ENCODE measurements at regions not wholly inside any gene's neighbourhood (a gene's known extent, or its start where the extent isn't known, plus 50 kb on each side); places are given as distances from the start of the nearest gene placed in this dataset. TPM values are rescaled to one million over a fixed set of nuclear protein-coding genes. Genes with fewer than 3 reads are reported as not detected.
A peak's percentile ranks its signal among the peaks of the same experiment; 100 is the strongest.
"Not testable (repeated sequence)": the region's sequence is repeated elsewhere in the genome, so short reads cannot be mapped to it uniquely, and the experiment has no call there.

DNA sequence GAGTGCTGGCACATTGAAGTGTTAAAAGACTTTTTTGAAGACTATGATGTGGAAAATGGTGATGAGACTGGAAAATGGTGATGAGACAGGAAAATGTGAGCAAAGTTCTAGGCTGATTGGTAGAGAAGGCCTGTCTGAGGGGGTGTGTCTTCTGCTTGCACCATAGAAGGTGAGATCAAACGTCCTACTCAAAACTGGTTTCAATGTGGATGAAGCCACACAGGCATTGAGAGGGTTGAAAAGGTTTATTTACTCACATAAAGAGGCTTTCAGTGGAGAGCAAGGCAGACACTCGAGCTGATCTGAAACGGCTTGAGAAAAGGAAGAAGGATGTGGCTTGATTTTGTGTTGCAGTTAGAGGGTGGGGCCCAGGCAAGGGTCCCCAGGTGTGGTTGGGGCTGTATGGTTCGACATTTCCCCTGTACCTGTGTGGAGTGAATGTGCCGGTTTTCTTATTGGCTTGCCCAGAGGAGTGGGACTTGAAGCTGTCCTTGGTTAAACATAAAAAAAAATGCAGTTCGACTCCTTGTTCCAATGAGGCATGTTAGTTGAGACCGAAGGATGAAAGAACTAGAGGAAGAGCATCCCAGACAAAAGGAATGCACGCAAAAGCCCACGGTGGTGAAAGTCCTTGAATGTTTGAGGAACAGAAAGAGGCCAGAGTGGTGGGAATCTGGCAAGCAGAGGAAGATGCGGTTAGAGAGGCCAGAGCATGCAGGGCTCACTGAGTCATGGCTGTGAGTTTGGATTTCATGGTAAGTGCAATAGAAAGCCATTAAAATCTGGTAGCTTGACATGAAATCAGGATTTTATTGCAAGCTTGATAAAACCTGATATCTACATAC is 172.3 kb downstream of the EPM2A start:
- DNase-seq (ENCODE audit: low read depth): peak; percentile 79

DNA sequence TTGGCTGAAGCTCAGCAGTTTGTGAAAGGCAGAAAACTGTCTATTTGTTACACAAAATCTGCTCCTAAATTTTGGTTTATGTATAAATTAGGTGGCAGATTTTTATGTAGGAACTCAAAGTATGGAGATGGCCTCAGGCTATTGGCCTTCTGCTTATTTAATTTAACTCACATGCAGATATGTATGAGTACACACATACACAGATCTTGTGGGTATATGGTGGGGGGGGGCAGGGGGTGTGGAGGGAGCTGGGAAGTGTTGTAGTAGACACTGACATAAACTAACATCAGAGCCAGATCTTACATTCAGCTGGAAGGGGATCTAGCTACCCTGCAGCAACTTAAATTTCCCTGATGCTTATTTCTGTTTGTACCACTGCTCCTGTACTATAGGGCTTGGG is 170.8 kb downstream of the EPM2A start:
- DNase-seq (ENCODE audit: low read depth): no peak

DNA sequence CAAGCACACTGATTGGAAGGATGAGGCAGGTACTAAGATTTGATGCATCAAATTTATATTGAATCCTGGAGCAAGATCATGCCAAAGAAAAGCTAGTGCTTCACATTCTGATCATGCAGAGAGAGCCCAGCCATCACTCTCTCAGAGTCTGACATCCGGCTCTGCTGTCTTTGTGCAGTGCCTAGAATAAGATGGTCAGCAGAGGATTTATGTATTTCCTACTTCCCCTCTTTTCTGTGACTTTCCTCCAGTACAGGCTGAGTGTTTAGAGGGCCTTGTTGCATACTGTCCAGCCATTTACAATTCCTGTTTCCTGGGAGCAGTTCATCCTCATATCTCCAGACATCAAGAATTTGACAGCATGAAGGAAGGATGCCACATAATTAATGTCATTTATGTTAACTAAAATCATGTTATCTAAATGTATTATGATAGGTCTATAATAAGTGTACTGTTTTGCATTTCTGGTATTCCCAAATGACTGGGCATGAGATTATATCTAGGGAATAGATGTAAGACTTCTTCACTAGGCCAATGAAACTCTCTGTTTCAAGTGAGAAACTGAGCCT is 167.6 kb downstream of the EPM2A start:
- no peak for DNase-seq (ENCODE audit: low read depth)

DNA sequence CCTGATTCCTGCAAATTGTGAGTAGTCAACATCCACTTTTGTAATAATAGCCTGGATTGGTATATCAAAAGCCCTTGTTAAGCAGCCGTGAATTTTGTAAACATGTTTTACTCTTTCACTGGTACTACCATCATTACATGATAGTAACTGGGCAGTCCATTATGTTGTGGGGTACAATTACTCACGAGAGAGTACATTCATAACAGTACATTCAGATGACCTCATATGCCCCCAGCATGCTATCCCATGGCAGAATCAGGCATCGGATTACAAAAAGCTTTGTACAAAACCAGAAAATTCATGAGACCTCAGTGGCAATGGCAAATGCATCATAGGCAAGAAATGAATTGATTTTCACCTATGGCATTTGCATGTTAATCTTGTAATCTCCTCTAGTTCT is 166.2 kb downstream of the EPM2A start:
- DNase-seq (ENCODE audit: low read depth): peak; percentile 65

DNA sequence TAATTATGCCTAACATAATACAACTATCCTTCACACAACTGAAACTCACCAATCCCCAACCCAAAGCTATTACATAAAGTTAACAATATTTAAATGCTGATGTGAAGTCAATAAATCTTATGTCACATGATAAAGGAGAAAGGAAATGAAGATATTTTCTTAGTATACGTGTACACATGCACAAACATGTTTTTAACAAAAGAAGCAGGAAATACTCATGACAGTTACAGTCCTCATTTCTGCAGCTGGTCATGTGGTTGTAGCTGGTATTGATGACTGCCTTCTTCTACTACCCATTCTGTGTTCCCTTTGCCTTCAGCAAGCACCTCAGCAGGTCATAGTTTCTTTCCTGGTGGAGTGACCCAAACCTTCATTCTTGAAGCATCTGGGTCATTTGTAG is 165.0 kb downstream of the EPM2A start:
- not testable (repeated sequence) for DNase-seq (ENCODE audit: low read depth)

DNA sequence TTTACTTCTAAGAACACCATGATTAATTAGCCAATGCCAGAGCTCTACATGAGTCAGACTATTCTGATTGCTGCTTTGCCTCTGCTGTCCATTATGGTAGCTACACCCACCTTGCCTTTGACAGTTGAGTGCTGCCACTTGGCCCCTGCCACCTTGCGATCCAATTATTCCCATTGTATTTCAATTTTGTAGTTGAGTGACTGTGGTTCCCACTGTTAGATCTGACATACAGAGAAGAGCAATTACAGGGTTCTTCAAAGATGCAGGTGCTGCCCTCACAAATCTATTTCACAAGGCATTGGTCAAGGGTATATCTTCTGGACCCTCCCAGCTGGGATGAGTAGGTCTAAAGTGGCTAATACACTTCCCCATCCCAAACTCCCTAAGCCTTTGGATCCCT is 161.1 kb downstream of the EPM2A start:
- DNase-seq (ENCODE audit: low read depth): not testable (repeated sequence)

Small RNAs in the stretch of these regions (small RNA-seq; reads per million reads assigned to genes)
- gene RNU1-33P: not detected

Data from HT1080 (cell line).